Suprapubic skin (tissue), 4 donors: ENCODE measurements at regions not wholly inside any gene's neighbourhood (a gene's known extent, or its start where the extent isn't known, plus 50 kb on each side); places are given as distances from the start of the nearest gene placed in this dataset.

Source experiments
- DNase-seq, 2 donors: peaks; one replicate each; pipeline ENCODE4 v3.0.0-alpha.2; 2019; ENCODE audit warnings: low spot score in 2 of 2
- H3K27ac ChIP-seq: fragments of 200-600 bp; sonication (generic); one replicate; pipeline ENCODE4 v1.5.1; 2019
- H3K27me3 ChIP-seq: fragments of 200-600 bp; sonication (generic); one replicate; pipeline ENCODE4 v1.5.1; 2019
- H3K36me3 ChIP-seq: fragments of 200-600 bp; sonication (generic); one replicate; pipeline ENCODE4 v1.5.1; 2019
- H3K4me1 ChIP-seq: fragments of 200-600 bp; sonication (generic); one replicate; pipeline ENCODE4 v1.5.1; 2019
- H3K4me3 ChIP-seq: fragments of 200-600 bp; sonication (generic); one replicate; pipeline ENCODE4 v1.5.1; 2019; ENCODE audit warnings: mild to moderate bottlenecking
- H3K9me3 ChIP-seq: fragments of 200-600 bp; sonication (generic); one replicate; pipeline ENCODE4 v1.5.1; 2019
- EP300 ChIP-seq: sonication (generic); formaldehyde crosslinking; IDR thresholded peaks from one replicate; pipeline ENCODE4 v1.6.1; 2017; ENCODE audit warnings: antibody characterized with exemption
- POLR2A ChIP-seq, 2 donors: fragments of 450-650 bp; IDR thresholded peaks; one replicate each; pipeline ENCODE4 v1.6.1; 2017; ENCODE audit warnings: antibody characterized with exemption in 2 of 2, mild to moderate bottlenecking in 2 of 2, moderate library complexity in 2 of 2
- POLR2AphosphoS5 ChIP-seq, 3 donors: sonication (generic); formaldehyde crosslinking; IDR thresholded peaks; one replicate each; pipeline ENCODE4 v1.6.1; 2017; ENCODE audit warnings: antibody characterized with exemption in 3 of 3
- WGBS: methylation state at CpG from one replicate; pipeline ENCODE4 v1.1.5; 2018; 5-methylcytosine and 5-hydroxymethylcytosine counted together
- TF ChIP-seq, protein P1 (sequence below), 2 donors: fragments of 200-600 bp in 1 of 2; fragments of 450-650 bp in 1 of 2; sonication (generic) in 1 of 2; IDR thresholded peaks; one replicate each; pipeline ENCODE4 v1.5.1; 2016 to 2019; ENCODE audit warnings: antibody characterized with exemption in 2 of 2, mild to moderate bottlenecking in 1 of 2, moderate library complexity in 1 of 2

- TF ChIP-seq POLR2AphosphoS5 (IDR thresholded peaks at IDR 0.05), result no peak
- TF ChIP-seq, protein P1, sequence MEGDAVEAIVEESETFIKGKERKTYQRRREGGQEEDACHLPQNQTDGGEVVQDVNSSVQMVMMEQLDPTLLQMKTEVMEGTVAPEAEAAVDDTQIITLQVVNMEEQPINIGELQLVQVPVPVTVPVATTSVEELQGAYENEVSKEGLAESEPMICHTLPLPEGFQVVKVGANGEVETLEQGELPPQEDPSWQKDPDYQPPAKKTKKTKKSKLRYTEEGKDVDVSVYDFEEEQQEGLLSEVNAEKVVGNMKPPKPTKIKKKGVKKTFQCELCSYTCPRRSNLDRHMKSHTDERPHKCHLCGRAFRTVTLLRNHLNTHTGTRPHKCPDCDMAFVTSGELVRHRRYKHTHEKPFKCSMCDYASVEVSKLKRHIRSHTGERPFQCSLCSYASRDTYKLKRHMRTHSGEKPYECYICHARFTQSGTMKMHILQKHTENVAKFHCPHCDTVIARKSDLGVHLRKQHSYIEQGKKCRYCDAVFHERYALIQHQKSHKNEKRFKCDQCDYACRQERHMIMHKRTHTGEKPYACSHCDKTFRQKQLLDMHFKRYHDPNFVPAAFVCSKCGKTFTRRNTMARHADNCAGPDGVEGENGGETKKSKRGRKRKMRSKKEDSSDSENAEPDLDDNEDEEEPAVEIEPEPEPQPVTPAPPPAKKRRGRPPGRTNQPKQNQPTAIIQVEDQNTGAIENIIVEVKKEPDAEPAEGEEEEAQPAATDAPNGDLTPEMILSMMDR (IDR thresholded peaks at IDR 0.05), result no peak
- no peak for TF ChIP-seq POLR2A (IDR thresholded peaks at IDR 0.05)
- no peak for TF ChIP-seq EP300
- Histone ChIP-seq H3K4me3 (no peak overlapping the region), H3K27ac (no peak overlapping the region), H3K27me3 (no peaks in the 10 kb centered on the region), H3K36me3 (no peaks in the 10 kb centered on the region), H3K9me3 (no peaks in the 10 kb centered on the region), H3K4me1 (no peaks in the 10 kb centered on the region)
- 91% methylated on average over 6 of the region's 6 CpGs for WGBS
- no peak for DNase-seq
Observed at GRCh38 chr6:14505401-14505800, 387.8 kb downstream of the CD83 start.

- no peak overlapping the region for H3K27ac ChIP-seq
- H3K4me3 ChIP-seq, result no peak overlapping the region
- no peaks in the 10 kb centered on the region for H3K4me1 ChIP-seq
- no peak for DNase-seq
- no peaks in the 10 kb centered on the region for H3K27me3 ChIP-seq
- no peaks in the 10 kb centered on the region for H3K36me3 ChIP-seq
- no peaks in the 10 kb centered on the region for H3K9me3 ChIP-seq
- TF ChIP-seq POLR2AphosphoS5 (IDR thresholded peaks at IDR 0.05) (no peak), EP300 (no peak), POLR2A (IDR thresholded peaks at IDR 0.05) (no peak)
- TF ChIP-seq, protein P1 (IDR thresholded peaks at IDR 0.05), result no peak
- 70% methylated on average over 6 of the region's 6 CpGs for WGBS
Observed at GRCh38 chr6:14506656-14507246, 389.2 kb downstream of the CD83 start.

GRCh38 chr6:14509120-14509519 lies 391.5 kb downstream of the CD83 start:
- no peak for DNase-seq
- WGBS, result 76% methylated on average over 5 of the region's 5 CpGs
- no peaks in the 10 kb centered on the region for H3K4me1 ChIP-seq
- no peak overlapping the region for H3K27ac ChIP-seq
- no peaks in the 10 kb centered on the region for H3K9me3 ChIP-seq
- no peak for TF ChIP-seq POLR2AphosphoS5 (IDR thresholded peaks at IDR 0.05)
- no peak for TF ChIP-seq POLR2A (IDR thresholded peaks at IDR 0.05)
- TF ChIP-seq, protein P1 (IDR thresholded peaks at IDR 0.05), result no peak
- no peak for TF ChIP-seq EP300
- H3K4me3 ChIP-seq, result no peak overlapping the region
- no peaks in the 10 kb centered on the region for H3K36me3 ChIP-seq
- no peaks in the 10 kb centered on the region for H3K27me3 ChIP-seq

- DNase-seq, result no peak
- 93% methylated on average over 6 of the region's 6 CpGs for WGBS
Observed at GRCh38 chr6:14510038-14510437, 392.5 kb downstream of the CD83 start.

DNA sequence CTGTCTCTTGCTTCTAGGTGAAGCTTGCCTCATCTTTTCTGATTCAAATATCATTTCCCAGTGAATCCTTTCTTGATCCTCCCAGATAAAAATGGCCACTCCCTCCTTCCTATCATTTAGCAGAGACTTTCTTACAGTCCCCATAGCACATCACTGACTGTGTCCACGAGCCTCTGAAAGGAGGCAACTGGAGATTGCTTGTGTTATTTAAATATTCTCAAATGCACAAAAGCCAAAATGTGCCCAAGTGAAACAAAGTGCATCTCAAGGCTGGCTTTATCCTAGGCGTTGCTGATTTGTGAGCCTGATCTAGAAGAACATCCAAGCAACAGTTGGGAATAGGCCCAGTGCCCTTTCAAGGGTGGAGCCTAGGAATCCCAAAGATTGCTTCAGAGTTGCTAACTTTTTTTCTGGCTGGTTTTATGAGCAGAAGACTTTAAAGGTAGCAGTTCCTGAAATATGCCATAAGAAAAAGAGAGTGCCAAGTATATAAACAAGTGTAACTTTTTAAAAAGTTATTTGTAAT lies 393.6 kb downstream of the CD83 start:
- no peak for DNase-seq
- Histone ChIP-seq H3K27me3 (no peaks in the 10 kb centered on the region), H3K4me1 (no peaks in the 10 kb centered on the region), H3K27ac (no peak overlapping the region), H3K4me3 (no peak overlapping the region), H3K36me3 (no peaks in the 10 kb centered on the region), H3K9me3 (no peaks in the 10 kb centered on the region)
- TF ChIP-seq POLR2A (IDR thresholded peaks at IDR 0.05) (no peak), EP300 (no peak), POLR2AphosphoS5 (IDR thresholded peaks at IDR 0.05) (no peak)
- TF ChIP-seq, protein P1 (IDR thresholded peaks at IDR 0.05), result no peak
- 52% methylated on average over 2 of the region's 2 CpGs for WGBS

More at GRCh38 chr6:14510038-14510437, 392.5 kb downstream of the CD83 start:
- no peak overlapping the region for H3K4me3 ChIP-seq
- no peaks in the 10 kb centered on the region for H3K9me3 ChIP-seq
- TF ChIP-seq POLR2A (IDR thresholded peaks at IDR 0.05) (no peak), POLR2AphosphoS5 (IDR thresholded peaks at IDR 0.05) (no peak), EP300 (no peak)
- TF ChIP-seq, protein P1 (IDR thresholded peaks at IDR 0.05), result no peak
- no peaks in the 10 kb centered on the region for H3K36me3 ChIP-seq
- H3K27me3 ChIP-seq, result no peaks in the 10 kb centered on the region
- no peaks in the 10 kb centered on the region for H3K4me1 ChIP-seq
- H3K27ac ChIP-seq, result no peak overlapping the region
